ENCODE measurements at regions not wholly inside any gene's neighbourhood (a gene's known extent, or its start where the extent isn't known, plus 50 kb on each side); places are given as distances from the start of the nearest gene placed in this dataset.

GRCh38 chr3:66165660-66166059 lies 55.1 kb upstream of the SLC25A26 start:
- H3K27ac Mint-ChIP-seq = no peak overlapping the region
- Histone ChIP-seq H3K36me3 (ENCODE audit: control insufficient read depth, insufficient read depth, low read length) (no peaks in the 10 kb centered on the region), H3K9me3 (ENCODE audit: control insufficient read depth, insufficient read depth, low read length) (no peaks in the 10 kb centered on the region), H3K4me3 (ENCODE audit: low read length) (no peak overlapping the region), H3K4me1 (ENCODE audit: control insufficient read depth, insufficient read depth, low read length) (no peaks in the 10 kb centered on the region), H3K27me3 (ENCODE audit: control insufficient read depth, insufficient read depth, low read length) (peaks cover 2% of the 10 kb centered on the region), H3K27ac (ENCODE audit: low read length) (no peak overlapping the region)
- H3K9me3 Mint-ChIP-seq = peaks cover 0 to 2% of the 10 kb centered on the region in 2 donors
- no peaks in the 10 kb centered on the region for H3K36me3 Mint-ChIP-seq
- DNase-seq = no peak
- no peaks in the 10 kb centered on the region for H3K4me1 Mint-ChIP-seq
- TF ChIP-seq CTCF (IDR thresholded peaks at IDR 0.05) = no peak
- H3K4me3 Mint-ChIP-seq = no peak overlapping the region
- no peak for ATAC-seq
- intact Hi-C loops (cut with micrococcal nuclease) = no loop called here
- H3K27me3 Mint-ChIP-seq (ENCODE audit: low read depth in 2 of 2) = peaks cover 0 to 7% of the 10 kb centered on the region in 2 donors
- 71% methylated on average over 1 of the region's 1 CpG for WGBS (ENCODE audit: insufficient coverage)

DNA sequence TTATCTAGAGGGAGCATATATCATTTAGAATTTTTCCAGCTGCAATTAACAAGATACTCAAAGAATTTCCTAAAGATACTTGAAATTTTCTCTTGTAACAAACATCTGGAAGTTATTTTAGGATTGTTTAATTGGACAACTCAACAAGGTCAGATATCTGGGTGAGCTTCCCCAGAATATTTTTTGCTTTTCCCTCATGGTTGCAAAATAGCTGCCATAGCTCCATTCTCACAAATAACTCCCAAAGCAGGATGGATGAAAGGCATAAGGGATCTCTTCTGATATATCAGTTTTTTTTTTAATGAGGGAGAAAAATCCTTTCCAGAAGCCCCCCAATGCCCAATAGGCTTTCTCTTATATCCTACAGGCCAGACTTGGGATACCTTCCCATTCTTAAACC lies 56.6 kb upstream of the SLC25A26 start:
- Histone ChIP-seq H3K27me3 (ENCODE audit: control insufficient read depth, insufficient read depth, low read length) (peaks cover 2% of the 10 kb centered on the region), H3K9me3 (ENCODE audit: control insufficient read depth, insufficient read depth, low read length) (no peaks in the 10 kb centered on the region), H3K36me3 (ENCODE audit: control insufficient read depth, insufficient read depth, low read length) (no peaks in the 10 kb centered on the region), H3K27ac (ENCODE audit: low read length) (no peak overlapping the region), H3K4me3 (ENCODE audit: low read length) (no peak overlapping the region), H3K4me1 (ENCODE audit: control insufficient read depth, insufficient read depth, low read length) (no peaks in the 10 kb centered on the region)
- ATAC-seq = no peak
- H3K27ac Mint-ChIP-seq = no peak overlapping the region
- no peaks in the 10 kb centered on the region for H3K4me1 Mint-ChIP-seq
- H3K27me3 Mint-ChIP-seq (ENCODE audit: low read depth in 2 of 2) = peaks cover 0 to 7% of the 10 kb centered on the region in 2 donors
- intact Hi-C loops (cut with micrococcal nuclease) = no loop called here
- H3K36me3 Mint-ChIP-seq = no peaks in the 10 kb centered on the region
- no peak for TF ChIP-seq CTCF (IDR thresholded peaks at IDR 0.05)
- H3K4me3 Mint-ChIP-seq = no peak overlapping the region
- H3K9me3 Mint-ChIP-seq = peaks cover 0 to 2% of the 10 kb centered on the region in 2 donors
- DNase-seq = no peak

GRCh38 chr3:66163222-66163621 lies 57.6 kb upstream of the SLC25A26 start:
- ATAC-seq = no peak
- Histone ChIP-seq H3K4me3 (ENCODE audit: low read length) (no peak overlapping the region), H3K27ac (ENCODE audit: low read length) (no peak overlapping the region), H3K27me3 (ENCODE audit: control insufficient read depth, insufficient read depth, low read length) (peaks cover 2% of the 10 kb centered on the region), H3K36me3 (ENCODE audit: control insufficient read depth, insufficient read depth, low read length) (no peaks in the 10 kb centered on the region), H3K9me3 (ENCODE audit: control insufficient read depth, insufficient read depth, low read length) (no peaks in the 10 kb centered on the region), H3K4me1 (ENCODE audit: control insufficient read depth, insufficient read depth, low read length) (no peaks in the 10 kb centered on the region)
- H3K4me3 Mint-ChIP-seq = no peak overlapping the region
- no peaks in the 10 kb centered on the region for H3K4me1 Mint-ChIP-seq
- no peak for DNase-seq
- intact Hi-C loops (cut with micrococcal nuclease) = no loop called here
- WGBS (ENCODE audit: insufficient coverage) = 89% methylated on average over 5 of the region's 5 CpGs
- no peaks in the 10 kb centered on the region for H3K36me3 Mint-ChIP-seq
- peaks cover 0 to 2% of the 10 kb centered on the region in 2 donors for H3K9me3 Mint-ChIP-seq
- peaks cover 0 to 7% of the 10 kb centered on the region in 2 donors for H3K27me3 Mint-ChIP-seq (ENCODE audit: low read depth in 2 of 2)
- no peak for TF ChIP-seq CTCF (IDR thresholded peaks at IDR 0.05)
- no peak overlapping the region for H3K27ac Mint-ChIP-seq

GRCh38 chr3:66162766-66163165 lies 58.0 kb upstream of the SLC25A26 start:
- Histone ChIP-seq H3K27ac (ENCODE audit: low read length) (no peak overlapping the region), H3K27me3 (ENCODE audit: control insufficient read depth, insufficient read depth, low read length) (peaks cover 2% of the 10 kb centered on the region), H3K36me3 (ENCODE audit: control insufficient read depth, insufficient read depth, low read length) (no peaks in the 10 kb centered on the region), H3K4me3 (ENCODE audit: low read length) (no peak overlapping the region), H3K4me1 (ENCODE audit: control insufficient read depth, insufficient read depth, low read length) (no peaks in the 10 kb centered on the region), H3K9me3 (ENCODE audit: control insufficient read depth, insufficient read depth, low read length) (no peaks in the 10 kb centered on the region)
- no peaks in the 10 kb centered on the region for H3K36me3 Mint-ChIP-seq
- no peak for TF ChIP-seq CTCF (IDR thresholded peaks at IDR 0.05)
- no peaks in the 10 kb centered on the region for H3K4me1 Mint-ChIP-seq
- no peak overlapping the region for H3K27ac Mint-ChIP-seq
- ATAC-seq (no peak), DNase-seq (no peak)
- WGBS (ENCODE audit: insufficient coverage) = 85% methylated on average over 3 of the region's 3 CpGs
- H3K27me3 Mint-ChIP-seq (ENCODE audit: low read depth in 2 of 2) = peaks cover 0 to 7% of the 10 kb centered on the region in 2 donors
- intact Hi-C loops (cut with micrococcal nuclease) = no loop called here
- peaks cover 0 to 2% of the 10 kb centered on the region in 2 donors for H3K9me3 Mint-ChIP-seq
- no peak overlapping the region for H3K4me3 Mint-ChIP-seq

All from natural killer cell (primary cell).